IPS DF 6.9 (cell line): ENCODE measurements at regions not wholly inside any gene's neighbourhood (a gene's known extent, or its start where the extent isn't known, plus 50 kb on each side); places are given as distances from the start of the nearest gene placed in this dataset.

Source experiments
- DNase-seq: peaks from one replicate; pipeline ENCODE4 v3.0.0-alpha.2; 2013; ENCODE audit warnings: low read depth, low spot score
- H3K27ac ChIP-seq: one replicate; pipeline ENCODE4 v1.5.1; 2013; ENCODE audit warnings: low read length, control low read depth
- H3K27me3 ChIP-seq: 2 replicates; pipeline ENCODE4 v1.6.1; 2013; ENCODE audit warnings: mild to moderate bottlenecking, low read length; ENCODE audit not compliant: control insufficient read depth, insufficient read depth
- H3K36me3 ChIP-seq: 2 replicates; pipeline ENCODE4 v1.6.1; 2013; ENCODE audit warnings: low read length; ENCODE audit not compliant: control insufficient read depth, insufficient read depth
- H3K4me1 ChIP-seq: 2 replicates; pipeline ENCODE4 v1.6.1; 2013; ENCODE audit warnings: low read length; ENCODE audit not compliant: control insufficient read depth, insufficient read depth
- H3K4me3 ChIP-seq: 2 replicates; pipeline ENCODE4 v1.5.1; 2013; ENCODE audit warnings: mild to moderate bottlenecking, low read length
- H3K9me3 ChIP-seq: 2 replicates; pipeline ENCODE4 v1.6.1; 2013; ENCODE audit warnings: low read length, inconsistent platforms; ENCODE audit not compliant: control insufficient read depth, insufficient read depth
- WGBS: extraction: QIAGEN DNeasy Blood & Tissue Kit; methylation state at CpG from one replicate; pipeline ENCODE4 v1.1.7; 2013; ENCODE audit warnings: mixed read lengths, missing lambda C conversion rate; ENCODE audit not compliant: insufficient read length, insufficient coverage; 5-methylcytosine and 5-hydroxymethylcytosine counted together

GRCh38 chr2:877747-878146, 72.9 kb upstream of the SNTG2 start:
- Histone ChIP-seq H3K4me3 (no peak overlapping the region), H3K36me3 (no peaks in the 10 kb centered on the region), H3K27me3 (no peaks in the 10 kb centered on the region), H3K27ac (no peak overlapping the region), H3K4me1 (no peaks in the 10 kb centered on the region), H3K9me3 (no peaks in the 10 kb centered on the region)
- 100% methylated on average over 7 of the region's 14 CpGs for WGBS
- DNase-seq, result no peak

GRCh38 chr2:875687-876615, 74.7 kb upstream of the SNTG2 start:
- H3K27me3 ChIP-seq, result no peaks in the 10 kb centered on the region
- no peak overlapping the region for H3K27ac ChIP-seq
- H3K36me3 ChIP-seq, result no peaks in the 10 kb centered on the region; the same call in 1 of the 2 replicates
- H3K4me1 ChIP-seq, result no peaks in the 10 kb centered on the region
- no CpG with 5 or more reads among the region's 23 CpGs for WGBS
- H3K9me3 ChIP-seq, result no peaks in the 10 kb centered on the region
- no peak overlapping the region for H3K4me3 ChIP-seq
- DNase-seq, result no peak

GRCh38 chr2:873651-874580, 76.7 kb upstream of the SNTG2 start:
- Histone ChIP-seq H3K9me3 (no peaks in the 10 kb centered on the region), H3K27me3 (no peaks in the 10 kb centered on the region), H3K27ac (no peak overlapping the region), H3K4me3 (no peak overlapping the region), H3K4me1 (no peaks in the 10 kb centered on the region), H3K36me3 (no peaks in the 10 kb centered on the region; the same call in 1 of the 2 replicates)
- DNase-seq, result no peak
- no CpG with 5 or more reads among the region's 27 CpGs for WGBS

GRCh38 chr2:873027-873426, 77.6 kb upstream of the SNTG2 start:
- H3K27ac ChIP-seq, result no peak overlapping the region
- no peak overlapping the region for H3K4me3 ChIP-seq
- no peaks in the 10 kb centered on the region for H3K9me3 ChIP-seq
- DNase-seq, result no peak
- H3K36me3 ChIP-seq, result no peaks in the 10 kb centered on the region; the same call in 1 of the 2 replicates
- no peaks in the 10 kb centered on the region for H3K27me3 ChIP-seq
- WGBS, result no CpG with 5 or more reads among the region's 4 CpGs
- no peaks in the 10 kb centered on the region for H3K4me1 ChIP-seq

GRCh38 chr2:871926-872680, 78.5 kb upstream of the SNTG2 start:
- no peak overlapping the region for H3K27ac ChIP-seq
- no CpG with 5 or more reads among the region's 19 CpGs for WGBS
- no peaks in the 10 kb centered on the region; the same call in 1 of the 2 replicates for H3K36me3 ChIP-seq
- DNase-seq, result no peak
- H3K9me3 ChIP-seq, result no peaks in the 10 kb centered on the region
- no peak overlapping the region for H3K4me3 ChIP-seq
- no peaks in the 10 kb centered on the region for H3K4me1 ChIP-seq
- H3K27me3 ChIP-seq, result no peaks in the 10 kb centered on the region

GRCh38 chr2:871175-871727, 79.4 kb upstream of the SNTG2 start:
- no peak overlapping the region for H3K4me3 ChIP-seq
- H3K27me3 ChIP-seq, result no peaks in the 10 kb centered on the region
- no peaks in the 10 kb centered on the region for H3K9me3 ChIP-seq
- WGBS, result no CpG with 5 or more reads among the region's 24 CpGs
- no peak overlapping the region for H3K27ac ChIP-seq
- no peak for DNase-seq
- peaks cover 1% of the 10 kb centered on the region; the same call in 1 of the 2 replicates for H3K4me1 ChIP-seq
- H3K36me3 ChIP-seq, result no peaks in the 10 kb centered on the region; the same call in 1 of the 2 replicates

- Histone ChIP-seq H3K27me3 (no peaks in the 10 kb centered on the region), H3K27ac (no peak overlapping the region), H3K4me1 (peaks cover 4% of the 10 kb centered on the region; the same call in 1 of the 2 replicates), H3K4me3 (no peak overlapping the region), H3K36me3 (no peaks in the 10 kb centered on the region; the same call in 1 of the 2 replicates), H3K9me3 (no peaks in the 10 kb centered on the region)
- no peak for DNase-seq
- no CpG with 5 or more reads among the region's 8 CpGs for WGBS
Observed at GRCh38 chr2:870426-870825, 80.2 kb upstream of the SNTG2 start.

GRCh38 chr2:869894-870293, 80.8 kb upstream of the SNTG2 start:
- WGBS, result no CpG with 5 or more reads among the region's 1 CpG
- no peak overlapping the region for H3K27ac ChIP-seq
- no peaks in the 10 kb centered on the region for H3K27me3 ChIP-seq
- no peak overlapping the region for H3K4me3 ChIP-seq
- DNase-seq, result no peak
- peaks cover 4% of the 10 kb centered on the region; the same call in 1 of the 2 replicates for H3K4me1 ChIP-seq
- H3K36me3 ChIP-seq, result no peaks in the 10 kb centered on the region; the same call in 1 of the 2 replicates
- H3K9me3 ChIP-seq, result no peaks in the 10 kb centered on the region

- Histone ChIP-seq H3K27ac (no peak overlapping the region), H3K27me3 (no peaks in the 10 kb centered on the region), H3K36me3 (no peaks in the 10 kb centered on the region; the same call in 1 of the 2 replicates), H3K9me3 (no peaks in the 10 kb centered on the region), H3K4me1 (peaks cover 4% of the 10 kb centered on the region; the same call in 1 of the 2 replicates), H3K4me3 (no peak overlapping the region)
- DNase-seq, result no peak
- no CpG with 5 or more reads among the region's 16 CpGs for WGBS
Observed at GRCh38 chr2:869357-869871, 81.2 kb upstream of the SNTG2 start.
